A673 (cell line): ENCODE measurements at regions not wholly inside any gene's neighbourhood (a gene's known extent, or its start where the extent isn't known, plus 50 kb on each side); places are given as distances from the start of the nearest gene placed in this dataset.

Source experiments
- CTCF ChIP-seq: fragments of 300-800, 200-600 bp; sonication (generic); conservative IDR thresholded peaks from 2 replicates; pipeline ENCODE4 v1.5.1; 2017; ENCODE audit warnings: low read depth, mild to moderate bottlenecking, antibody characterized with exemption, low read length, moderate library complexity, mixed read lengths
- EZH2 ChIP-seq: fragments of 200-600 bp; sonication (generic); IDR thresholded peaks from 2 replicates; pipeline ENCODE4 v1.6.1; 2017; ENCODE audit warnings: borderline replicate concordance, low read depth, mild to moderate bottlenecking, mixed read lengths, antibody characterized with exemption, low read length; ENCODE audit not compliant: poor library complexity, severe bottlenecking

DNA sequence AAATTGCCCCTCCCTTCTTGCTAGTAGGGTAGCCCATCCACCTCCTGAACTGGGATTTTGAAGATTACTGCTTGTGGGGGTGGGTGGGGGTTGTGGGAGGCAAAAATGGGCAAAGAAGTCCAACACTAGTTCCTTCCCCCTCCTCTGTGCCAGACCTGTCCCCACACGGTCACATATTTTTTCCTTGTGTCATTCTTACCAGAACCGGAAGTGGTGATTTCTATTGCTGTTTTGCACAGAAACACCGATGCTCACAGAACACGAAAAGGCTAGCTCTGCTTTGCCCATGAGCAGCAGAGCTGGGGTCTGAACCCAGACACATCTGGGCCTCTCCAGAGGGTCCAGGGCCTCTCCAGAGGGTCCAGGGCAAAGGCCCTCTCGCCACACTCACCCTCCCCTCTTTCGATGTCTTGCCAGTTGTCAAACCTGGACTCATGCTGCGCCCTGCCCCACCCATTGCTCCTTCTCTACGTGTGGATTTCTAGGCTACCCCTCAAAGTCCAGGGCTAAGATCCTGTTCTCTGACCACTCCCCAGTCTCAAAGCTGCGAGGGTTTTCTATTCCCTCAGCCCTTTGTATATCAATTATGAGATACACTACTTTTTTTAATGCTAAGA lies 264.4 kb upstream of the MSX2 start:
- TF ChIP-seq CTCF (no peak), EZH2 (no peak)
